GM21717 (cell line): ENCODE measurements at regions not wholly inside any gene's neighbourhood (a gene's known extent, or its start where the extent isn't known, plus 50 kb on each side); places are given as distances from the start of the nearest gene placed in this dataset.

ENCODE experiments used
- ATAC-seq: cut with Tn5 transposase; IDR thresholded peaks from one replicate; pipeline ENCODE4 v1.9.1; 2021; ENCODE audit warnings: mild to moderate bottlenecking, moderate library complexity; ENCODE audit not compliant: unreplicated experiment

DNA sequence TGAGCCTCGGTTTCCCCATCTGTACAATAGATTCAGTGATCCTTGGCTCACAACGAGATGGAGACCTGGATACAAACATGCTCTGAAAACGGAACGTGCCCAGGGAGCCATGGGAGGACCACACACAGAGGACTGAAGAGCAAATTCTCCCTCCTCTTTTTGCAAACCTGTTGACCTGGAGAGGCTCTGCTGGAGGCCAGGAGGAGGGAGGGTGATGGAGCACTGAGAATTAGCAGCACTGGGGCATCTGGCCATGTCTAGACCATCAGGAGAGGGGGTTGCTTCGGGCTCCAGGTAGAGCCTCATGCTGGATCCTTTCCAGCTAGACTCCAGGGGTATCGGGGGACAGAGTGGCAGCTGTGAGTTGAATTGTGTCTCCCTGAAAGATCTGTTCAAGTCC, 97.4 kb upstream of the GPR26 start:
- no peak for ATAC-seq

DNA sequence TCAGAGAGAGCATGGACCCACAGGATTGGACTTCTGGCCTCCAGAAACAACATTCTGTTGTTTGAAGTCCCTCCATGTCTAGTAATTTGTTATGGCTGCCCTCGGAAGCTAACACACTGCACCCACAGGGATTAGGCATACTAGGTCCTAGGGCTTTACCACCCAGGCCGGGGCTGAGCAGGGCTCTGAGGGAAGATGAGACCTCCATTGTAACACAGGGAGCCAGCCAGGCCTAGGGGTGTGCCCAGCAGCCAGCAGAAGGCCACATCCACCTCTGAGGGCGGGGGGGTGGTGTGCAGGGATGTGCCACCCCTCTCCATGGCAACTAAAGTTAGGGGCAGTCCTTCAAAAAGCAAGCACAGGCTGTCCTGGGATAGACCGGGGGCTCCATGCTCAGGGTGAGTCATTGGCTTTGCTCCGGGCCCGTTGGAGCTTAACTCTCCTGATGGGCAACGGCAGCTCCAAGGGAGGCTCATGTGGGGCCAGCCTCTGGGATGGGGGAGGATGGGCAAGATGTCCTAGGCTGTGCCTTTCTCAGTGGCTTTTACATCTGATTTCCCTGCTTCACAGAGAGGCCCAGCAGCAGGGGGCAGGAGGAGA, 96.6 kb upstream of the GPR26 start:
- ATAC-seq = no peak

DNA sequence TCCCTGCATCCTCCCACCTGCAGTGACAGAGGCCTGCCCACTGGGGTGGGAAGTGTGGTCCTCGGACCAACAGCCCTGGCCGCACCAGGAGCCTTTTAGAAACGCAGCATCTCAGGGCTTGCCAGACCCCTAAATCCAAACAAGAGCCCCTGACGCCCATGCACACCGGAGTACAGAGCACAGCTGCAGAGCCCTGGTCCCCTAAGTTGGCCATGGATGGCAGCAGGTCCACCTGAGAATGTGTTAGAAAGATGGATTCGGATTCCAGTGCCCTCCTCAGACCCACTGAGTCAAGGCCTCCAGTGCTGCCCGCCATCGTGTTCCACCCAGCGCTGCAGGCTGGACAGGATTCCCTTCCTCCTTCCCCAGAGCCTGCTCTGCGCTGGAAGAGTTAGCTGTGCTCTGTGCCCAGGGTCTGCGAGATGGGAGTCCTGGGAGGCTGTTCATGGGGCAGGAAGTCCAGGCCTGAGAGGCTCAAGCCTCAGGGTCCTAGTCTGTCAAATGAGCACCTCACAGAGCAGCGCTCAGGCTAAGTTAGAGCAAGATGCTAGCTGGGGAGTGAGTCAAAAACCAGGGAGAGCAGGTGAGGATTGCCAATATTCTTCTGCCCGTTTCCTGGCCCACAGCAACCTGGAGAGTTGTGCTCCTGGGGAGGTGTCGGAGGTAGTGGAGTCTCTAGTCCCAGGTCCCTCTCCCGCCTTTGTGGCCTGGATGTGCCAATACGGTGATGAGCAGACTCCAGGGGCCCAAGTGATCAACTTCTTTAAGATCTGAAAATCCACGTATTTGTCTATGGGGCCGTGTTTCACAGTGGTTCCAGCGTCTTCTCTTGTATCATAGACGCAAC, 95.9 kb upstream of the GPR26 start:
- ATAC-seq = no peak

DNA sequence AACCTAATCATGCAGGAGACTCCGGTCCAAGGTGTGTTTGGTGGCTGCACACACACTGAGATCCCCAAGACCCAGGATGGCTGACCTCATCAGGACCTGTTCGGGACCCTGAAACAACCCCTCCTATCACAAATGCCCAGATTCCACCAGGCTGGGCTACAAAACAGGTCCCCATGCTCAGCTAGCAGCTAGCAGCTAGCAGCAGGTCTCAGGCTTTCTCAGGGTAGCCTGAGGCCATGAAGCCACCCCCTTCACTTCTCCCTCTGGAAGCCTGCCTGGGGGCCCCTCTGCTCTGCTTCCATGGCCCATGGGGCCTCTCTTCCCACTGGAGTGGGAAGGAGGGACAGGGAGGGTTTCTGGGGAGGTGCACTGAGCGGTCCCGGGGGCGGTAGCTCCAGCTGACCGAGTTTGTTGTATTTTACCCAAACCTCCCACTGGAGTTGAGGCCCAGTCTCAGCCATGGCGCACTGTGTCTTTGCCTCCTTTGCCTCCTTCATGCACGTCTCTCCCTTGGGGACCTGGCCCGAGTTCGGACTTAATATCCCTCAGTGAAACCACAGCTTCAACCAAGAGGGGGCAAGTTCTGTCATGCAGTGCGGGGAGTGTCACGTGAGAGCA, 95.1 kb upstream of the GPR26 start:
- ATAC-seq = no peak

DNA sequence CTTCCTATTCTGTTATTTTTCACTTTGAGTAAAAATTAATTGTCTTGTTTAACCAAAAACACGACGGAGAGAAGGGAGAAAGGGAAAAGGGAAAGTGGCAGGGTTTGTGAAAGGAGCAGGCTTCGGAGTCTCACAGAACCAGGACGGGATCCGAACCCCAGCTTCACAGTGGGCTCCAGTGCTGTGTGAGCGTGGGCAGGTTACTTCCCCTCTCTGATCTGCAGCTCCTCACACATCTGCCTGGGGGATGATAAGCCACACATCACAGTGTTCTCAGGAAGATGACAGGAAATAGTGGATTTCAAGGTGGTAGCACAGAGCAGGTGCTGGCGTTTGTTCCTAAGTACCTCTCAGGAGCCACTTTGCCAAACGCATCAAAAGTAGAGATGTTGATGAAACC, 94.2 kb upstream of the GPR26 start:
- no peak for ATAC-seq

DNA sequence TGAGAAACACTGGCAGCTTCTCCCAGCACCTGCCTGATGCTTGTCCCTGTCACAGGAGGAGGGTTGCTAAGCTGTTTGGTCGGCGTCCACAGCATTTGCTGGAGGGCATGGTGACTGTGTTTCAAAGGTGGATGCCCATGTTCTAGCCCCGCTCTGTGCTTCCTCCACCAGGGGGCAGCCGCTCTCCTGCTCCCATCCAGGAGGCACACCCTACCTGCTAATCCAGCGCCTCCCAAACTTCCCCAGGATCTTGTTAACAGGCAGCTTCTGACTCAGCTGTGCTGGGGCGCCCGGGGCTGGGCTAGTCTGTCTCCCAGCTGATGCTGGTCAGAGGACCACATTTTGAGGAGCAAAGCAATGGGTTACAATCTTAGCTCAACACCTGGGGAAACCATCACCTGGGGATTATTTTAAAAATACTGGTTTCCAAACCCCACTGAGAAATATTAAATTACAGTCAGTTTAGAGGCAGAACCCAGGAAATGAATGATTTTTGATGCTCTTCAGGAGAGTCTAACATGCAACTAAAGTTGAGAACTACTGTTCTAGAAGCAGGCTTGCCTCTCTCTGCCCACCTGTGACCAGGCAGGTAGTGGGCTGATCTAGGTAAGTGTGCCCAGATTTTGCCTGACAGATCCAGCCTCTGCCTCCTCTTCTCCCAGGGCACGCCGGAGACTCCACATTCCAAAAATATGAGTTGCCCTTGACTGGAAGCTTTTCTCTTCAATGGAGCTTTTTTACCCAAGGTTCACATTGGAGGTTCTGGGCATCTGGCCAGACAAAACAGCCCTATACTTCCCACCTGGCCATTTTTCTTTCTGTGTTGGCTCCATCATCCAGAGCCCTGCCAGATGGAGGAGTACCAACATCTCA, 92.7 kb upstream of the GPR26 start:
- ATAC-seq = no peak

DNA sequence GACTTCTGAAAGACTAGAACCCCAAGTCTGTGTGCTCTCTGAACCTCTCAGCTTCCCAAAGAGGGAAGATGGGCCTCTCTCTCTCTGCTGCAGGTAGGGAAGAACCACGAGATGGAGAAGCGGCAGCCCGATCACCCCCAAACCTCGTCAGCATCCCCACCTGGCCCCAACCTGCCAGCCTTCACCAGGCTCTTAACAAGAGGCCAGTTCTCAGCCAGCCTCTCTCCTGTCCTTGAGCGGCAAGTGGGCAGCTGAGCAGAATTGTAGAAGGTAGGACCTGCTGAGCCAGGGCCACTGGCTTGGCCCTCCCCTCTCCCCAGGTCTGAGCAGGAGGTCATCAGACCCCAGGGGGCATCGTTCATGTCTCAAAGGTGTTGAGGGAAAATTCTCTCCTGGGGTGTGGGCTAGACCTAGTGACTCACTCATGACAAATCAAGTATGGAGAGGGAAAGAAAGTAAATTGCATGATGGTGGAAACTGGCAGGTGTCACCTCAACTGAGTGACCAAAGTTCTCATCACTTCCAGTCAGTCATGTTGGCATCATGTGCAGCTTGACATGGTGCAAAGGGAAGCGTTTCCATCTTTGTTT, 92.0 kb upstream of the GPR26 start:
- ATAC-seq = no peak

DNA sequence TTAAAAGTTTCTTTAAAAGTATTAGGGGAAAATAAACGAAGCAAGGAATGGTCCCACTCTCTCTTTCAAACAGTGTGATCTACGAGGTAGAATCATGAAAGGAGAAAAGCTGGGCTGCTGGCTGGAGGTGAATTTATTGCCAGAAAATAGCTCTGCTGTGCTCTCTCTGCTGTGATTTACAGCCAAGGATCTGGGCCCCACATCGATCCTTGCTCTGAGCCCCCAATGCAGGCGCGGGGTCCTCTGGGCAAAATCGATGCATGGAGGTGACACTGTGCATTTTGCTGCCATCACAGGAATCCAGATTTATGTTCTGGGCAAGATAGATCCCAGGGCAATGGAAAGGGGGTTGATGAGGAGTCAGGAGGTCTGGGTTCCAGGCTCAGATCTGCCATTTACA, 91.0 kb upstream of the GPR26 start:
- ATAC-seq = no peak

DNA sequence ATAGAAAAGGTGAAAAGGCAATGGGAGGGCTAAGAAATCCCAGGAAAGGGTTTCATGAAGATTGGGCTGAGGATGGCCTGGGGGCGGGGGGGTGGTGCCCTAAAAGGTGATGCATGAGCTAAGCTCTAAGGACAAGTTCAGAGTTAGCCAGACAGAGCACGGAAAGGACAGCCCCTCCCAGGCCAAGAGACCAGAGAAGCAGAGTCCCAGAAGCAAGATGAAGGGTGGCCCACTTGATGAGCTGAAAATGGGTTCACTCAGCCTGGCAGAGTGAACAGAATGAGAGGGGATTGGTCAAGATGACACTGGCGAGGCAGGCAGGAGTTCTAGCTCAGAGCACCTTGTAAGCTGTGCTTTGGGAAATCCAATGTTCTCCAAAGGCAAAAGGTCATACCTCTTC, 89.4 kb upstream of the GPR26 start:
- ATAC-seq = no peak

DNA sequence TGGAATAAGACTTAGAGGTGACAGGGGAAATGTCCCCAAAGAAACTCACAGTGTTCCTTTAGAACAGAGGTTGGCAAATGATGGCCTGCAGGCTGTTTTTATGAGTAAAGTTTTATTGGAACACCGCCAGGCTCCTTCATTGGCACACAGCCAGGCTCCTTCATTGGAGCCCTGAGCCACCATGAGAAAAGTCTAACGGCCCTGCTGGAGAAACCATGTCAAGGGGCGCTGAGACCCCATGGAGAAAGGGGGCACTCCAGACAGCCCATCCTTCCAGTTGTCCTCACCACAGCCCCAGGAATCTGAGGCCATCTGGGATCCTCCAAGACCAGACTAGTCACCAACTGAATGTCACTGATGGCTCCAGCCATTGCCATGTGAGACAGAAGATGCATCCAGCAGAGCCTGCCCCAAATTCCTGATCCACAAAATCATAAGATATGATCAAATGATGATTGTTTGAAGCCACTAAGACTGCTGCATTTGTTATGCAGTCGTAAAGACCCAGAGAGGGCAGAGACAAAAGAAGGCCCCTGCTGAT, 88.2 kb upstream of the GPR26 start:
- no peak for ATAC-seq

DNA sequence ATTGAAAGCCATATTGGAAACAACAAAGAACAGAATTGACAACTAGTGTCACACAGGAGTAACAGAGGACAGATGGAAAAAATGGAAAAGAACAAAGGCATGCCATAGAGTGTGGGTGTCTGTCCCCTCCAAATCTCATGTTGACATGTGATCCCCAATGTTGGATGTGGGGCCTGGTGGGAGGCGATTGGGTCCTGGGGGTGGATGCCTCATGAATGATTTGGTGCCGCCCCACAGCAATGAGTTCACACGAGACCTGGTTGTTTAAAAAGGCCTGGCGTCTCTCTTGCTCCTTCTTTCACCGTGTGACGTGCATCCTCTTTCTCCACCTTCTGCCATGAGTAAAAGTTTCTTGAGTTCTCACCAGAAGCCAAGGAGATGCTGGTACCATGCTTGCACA, 87.4 kb upstream of the GPR26 start:
- ATAC-seq = no peak

DNA sequence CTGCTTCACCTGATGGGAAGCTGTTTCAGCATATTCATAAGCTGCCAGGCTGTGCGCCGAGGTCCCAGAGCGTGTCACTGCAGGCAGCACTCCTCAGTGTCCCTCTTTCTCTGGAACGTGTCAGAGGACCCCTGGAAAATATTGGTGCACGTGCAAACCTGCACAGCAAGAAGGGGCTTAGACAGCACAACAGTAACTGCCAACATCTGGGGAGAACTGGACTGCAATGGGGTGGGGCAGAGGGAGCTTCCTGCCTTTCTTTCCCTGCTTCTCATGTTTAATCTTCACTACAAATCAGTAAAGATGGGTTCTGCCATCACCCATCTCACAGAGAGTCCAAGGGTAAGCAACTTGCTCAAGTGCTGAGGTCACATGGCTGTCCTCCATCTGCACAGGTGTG, 86.5 kb upstream of the GPR26 start:
- no peak for ATAC-seq

DNA sequence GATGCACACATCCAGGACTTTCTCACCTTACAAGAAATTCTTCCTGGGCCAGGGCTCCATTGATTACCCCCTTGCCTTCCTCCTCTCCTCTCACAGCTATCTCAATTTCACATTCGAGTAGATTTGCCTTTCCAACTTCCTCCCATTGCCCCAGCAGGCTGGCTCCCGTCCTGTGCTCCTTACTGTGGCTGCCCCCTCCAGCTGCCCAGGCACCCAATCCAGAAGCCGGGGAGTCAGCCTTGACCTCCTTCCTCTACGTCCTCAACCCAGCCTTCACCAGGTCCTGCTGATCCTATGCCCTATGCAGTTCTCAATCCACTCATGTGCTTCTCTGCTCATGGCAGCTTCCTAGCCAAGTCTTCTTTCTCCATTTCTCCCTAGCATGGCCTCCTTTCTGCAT, 85.7 kb upstream of the GPR26 start:
- ATAC-seq = no peak

DNA sequence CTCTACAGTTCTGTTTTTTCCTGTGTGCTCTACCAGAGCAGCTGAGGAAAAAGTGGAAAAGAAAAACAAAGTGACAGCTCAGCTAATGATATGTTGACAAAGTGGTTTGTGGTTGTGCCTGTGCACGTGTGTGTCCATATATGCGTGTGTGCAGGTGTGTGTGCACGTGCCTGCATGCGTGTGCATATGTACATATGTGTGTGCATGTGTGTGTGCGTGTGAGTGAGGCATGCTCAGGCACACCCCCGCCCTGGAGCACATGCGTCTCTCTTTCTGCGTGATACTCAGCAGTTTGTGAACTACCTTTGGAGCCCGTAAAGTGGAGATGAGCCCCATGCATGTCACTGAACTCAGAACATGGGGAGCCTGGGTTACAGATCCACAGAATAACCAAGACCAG, 84.5 kb upstream of the GPR26 start:
- no peak for ATAC-seq

DNA sequence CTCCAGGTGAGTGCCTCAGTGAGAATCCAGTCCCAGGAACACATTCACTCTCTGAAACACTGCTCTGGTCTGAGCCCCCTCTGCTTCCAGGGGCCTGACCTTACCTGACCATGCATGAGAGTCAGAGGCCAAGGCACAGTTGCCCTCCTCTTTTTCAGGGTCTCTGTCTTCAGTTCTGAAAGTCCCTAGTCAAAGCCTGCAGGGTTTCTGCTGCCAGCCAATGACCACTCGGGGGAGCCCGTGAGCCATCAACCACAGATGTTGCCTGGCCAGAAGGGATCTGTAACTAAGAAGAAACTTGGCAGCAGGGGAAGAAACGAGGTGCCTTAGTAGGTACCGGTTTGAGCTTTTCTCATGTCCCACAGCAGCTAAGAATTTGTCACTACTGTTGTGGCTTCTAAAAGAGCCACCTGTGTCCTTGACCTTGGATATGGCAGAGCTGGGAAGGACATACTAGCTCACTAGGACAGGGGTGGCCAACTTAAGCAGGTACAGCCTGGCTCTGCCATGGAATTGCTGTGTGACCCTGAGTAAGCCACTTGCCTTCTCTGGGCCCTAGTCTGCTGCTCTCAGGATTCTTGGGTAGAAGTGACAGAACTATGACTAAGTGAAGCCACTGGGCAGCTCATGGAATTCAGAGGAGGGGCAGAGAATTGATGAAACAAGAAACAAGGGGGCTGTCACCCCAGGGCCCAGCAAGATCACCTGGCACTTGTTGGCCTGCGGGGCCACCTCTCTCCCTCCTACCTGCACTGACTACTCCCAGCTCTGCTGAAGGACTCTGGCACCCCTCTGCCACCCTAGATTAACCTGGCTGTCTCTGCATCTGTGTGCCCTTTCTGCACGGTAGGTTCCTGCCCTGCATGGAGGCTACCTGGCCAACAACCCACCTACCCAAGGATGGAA, 83.8 kb upstream of the GPR26 start:
- ATAC-seq = peak; percentile 68

DNA sequence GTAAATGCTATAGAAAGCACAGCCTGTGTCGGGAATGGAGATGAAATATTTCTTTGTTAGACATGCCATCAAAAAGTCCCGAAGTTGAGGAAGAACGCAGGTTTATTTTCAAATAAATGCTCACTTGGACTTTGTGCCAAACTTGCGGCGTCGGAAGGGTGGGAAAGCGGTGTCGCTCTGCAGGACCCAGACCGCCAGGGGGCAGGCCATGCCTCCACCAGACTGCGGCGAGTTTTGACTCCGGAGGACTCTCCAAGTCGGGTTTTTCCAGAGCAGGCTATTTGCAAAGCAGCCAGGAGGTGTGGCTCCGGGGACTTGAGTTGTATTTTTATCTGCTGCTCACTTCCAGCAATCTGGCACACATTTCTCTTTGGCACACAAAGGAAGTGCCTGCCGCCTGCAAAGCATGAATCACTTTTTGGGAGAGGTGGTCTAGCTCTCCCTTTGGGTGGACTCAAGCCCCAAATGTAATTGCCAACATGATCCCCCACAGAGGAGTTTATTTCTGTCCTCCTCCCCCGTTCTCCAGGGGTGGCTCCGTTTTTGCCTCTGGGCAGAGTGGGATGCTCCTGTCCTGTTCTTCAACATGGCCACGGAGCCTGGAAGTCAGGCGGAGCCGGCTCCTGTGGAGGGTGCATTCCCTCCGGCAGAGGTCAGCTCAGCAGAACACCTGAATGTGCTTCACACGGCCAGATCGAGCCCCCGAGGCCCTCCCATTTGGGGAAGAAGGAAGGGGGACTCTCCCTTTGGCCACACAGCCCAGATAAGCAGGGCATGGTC, 82.3 kb upstream of the GPR26 start:
- ATAC-seq = no peak

DNA sequence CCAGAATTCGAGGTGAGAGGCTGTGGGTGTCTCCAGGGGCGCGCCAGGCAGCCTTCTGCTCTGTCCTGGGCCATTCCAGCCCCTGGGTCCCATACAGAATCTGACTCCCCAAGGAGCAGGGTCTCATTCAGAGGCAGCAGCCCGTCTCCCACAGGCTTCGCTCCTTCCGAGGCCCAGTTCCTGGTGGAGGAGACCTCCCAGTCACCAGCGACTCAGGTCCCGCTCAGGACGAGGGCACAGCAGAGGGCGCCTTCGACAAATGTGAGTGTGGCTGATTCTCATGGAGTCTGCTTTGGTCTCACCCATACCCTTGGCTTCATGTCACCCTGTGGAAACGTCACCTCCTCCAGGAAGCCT, 81.8 kb upstream of the GPR26 start:
- ATAC-seq = no peak

DNA sequence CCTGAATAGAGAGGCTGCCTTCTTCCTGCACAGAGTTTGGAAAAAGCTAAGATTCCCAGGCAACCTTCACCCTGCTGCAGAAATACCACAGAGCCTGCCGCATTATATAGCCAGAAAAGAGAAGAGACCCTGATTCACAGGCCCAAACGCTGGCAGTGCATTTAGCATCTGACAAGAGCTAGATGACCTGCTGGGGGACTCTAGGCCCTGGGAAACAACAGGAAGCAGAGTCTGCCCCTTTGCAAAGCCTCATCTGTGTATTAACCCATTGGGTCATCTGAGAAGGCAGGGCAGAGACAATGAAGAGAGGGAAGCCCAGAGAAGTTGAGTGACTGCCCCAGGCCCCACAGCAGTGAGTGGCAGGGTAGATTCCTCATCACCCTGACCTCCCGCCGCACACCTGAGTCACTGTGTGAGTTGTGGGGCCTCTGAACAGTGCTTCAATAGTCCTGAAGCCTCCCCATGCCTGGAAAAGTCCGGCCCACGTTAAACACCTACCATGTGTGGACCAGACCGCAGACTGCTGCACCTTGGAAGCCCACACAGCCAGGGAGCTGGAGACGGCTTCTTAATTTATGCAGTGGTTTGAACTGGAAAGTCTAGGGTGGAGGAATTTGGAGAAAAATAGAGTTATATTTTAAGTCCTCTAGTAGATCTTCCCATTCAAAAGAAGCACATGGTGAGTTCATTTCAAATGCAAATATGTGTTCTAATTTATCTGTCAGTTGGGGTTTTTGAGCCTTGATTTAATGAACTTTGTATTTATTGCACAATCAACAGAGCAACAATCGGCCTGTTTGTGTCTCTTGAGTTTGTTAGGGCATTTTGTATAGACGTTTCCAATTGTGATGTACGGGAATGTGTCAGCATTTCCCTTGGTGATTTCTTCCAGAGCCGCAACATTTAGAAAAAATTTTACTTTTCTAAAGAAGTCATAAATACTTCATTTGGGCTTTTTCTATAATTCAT, 80.4 kb upstream of the GPR26 start:
- ATAC-seq = no peak
